Lung (tissue), 11 donors: ENCODE measurements at regions not wholly inside any gene's neighbourhood (a gene's known extent, or its start where the extent isn't known, plus 50 kb on each side); places are given as distances from the start of the nearest gene placed in this dataset.

Experiments
- ATAC-seq: fragments of 200-7000 bp; cut with Tn5 transposase; one replicate; pipeline ENCODE4 v1.9.1; 2020; ENCODE audit warnings: moderate number of reproducible peaks; ENCODE audit not compliant: insufficient read depth, low FRiP score
- DNase-seq, 3 donors: peaks; one replicate each; pipeline ENCODE4 v3.0.0-alpha.2; 2013 to 2017
- H3K27ac ChIP-seq, 2 donors: one replicate each; pipeline ENCODE4 v1.5.1; 2013; ENCODE audit warnings: mild to moderate bottlenecking in 2 of 2, moderate library complexity in 2 of 2, control low read depth in 1 of 2, inconsistent platforms in 1 of 2, low read depth in 1 of 2, low read length in 1 of 2
- H3K27me3 ChIP-seq, 3 donors: one replicate each; pipeline ENCODE4 v1.5.1; 2013; ENCODE audit warnings: low read length in 2 of 3; ENCODE audit not compliant: control insufficient read depth in 3 of 3, insufficient read depth in 3 of 3
- H3K36me3 ChIP-seq, 4 donors: one replicate each; pipeline ENCODE4 v1.5.1; 2013; ENCODE audit warnings: low read length in 4 of 4, mild to moderate bottlenecking in 1 of 4, moderate library complexity in 1 of 4; ENCODE audit not compliant: control insufficient read depth in 4 of 4, insufficient read depth in 4 of 4
- H3K4me1 ChIP-seq, 5 donors: one replicate each; pipeline ENCODE4 v1.5.1; 2013; ENCODE audit warnings: low read length in 5 of 5, mild to moderate bottlenecking in 2 of 5, moderate library complexity in 1 of 5; ENCODE audit not compliant: control insufficient read depth in 5 of 5, insufficient read depth in 5 of 5
- H3K4me3 ChIP-seq: one replicate; pipeline ENCODE4 v1.5.1; 2013; ENCODE audit warnings: mild to moderate bottlenecking, control low read depth, moderate library complexity
- H3K9ac ChIP-seq, 2 donors: one replicate each; pipeline ENCODE4 v1.5.1; 2013; ENCODE audit warnings: low read length in 2 of 2, control low read depth in 1 of 2; ENCODE audit not compliant: insufficient read depth in 1 of 2
- H3K9me3 ChIP-seq, 4 donors: one replicate each; pipeline ENCODE4 v1.5.1; 2013; ENCODE audit warnings: low read length in 3 of 4, mild to moderate bottlenecking in 1 of 4, moderate library complexity in 1 of 4; ENCODE audit not compliant: control insufficient read depth in 4 of 4, insufficient read depth in 3 of 4
- WGBS, 2 donors: extraction: QIAGEN DNeasy Blood & Tissue Kit; methylation state at CpG; one replicate each; pipeline ENCODE4 v1.1.7; 2013; 5-methylcytosine and 5-hydroxymethylcytosine counted together
- TF ChIP-seq, protein P1 (sequence below): IDR thresholded peaks from 2 replicates; pipeline ENCODE4 v1.5.1; 2012; ENCODE audit warnings: mild to moderate bottlenecking; ENCODE audit errors: control extremely low read depth, extremely low read depth
- donor health status: control.
- donor health status: control.
- donor health status: Bipolar disorder and iron deficiency.
- donor health status: healthy.
- donor health status: DM: yes; HTN: yes; CAD: no.

DNA sequence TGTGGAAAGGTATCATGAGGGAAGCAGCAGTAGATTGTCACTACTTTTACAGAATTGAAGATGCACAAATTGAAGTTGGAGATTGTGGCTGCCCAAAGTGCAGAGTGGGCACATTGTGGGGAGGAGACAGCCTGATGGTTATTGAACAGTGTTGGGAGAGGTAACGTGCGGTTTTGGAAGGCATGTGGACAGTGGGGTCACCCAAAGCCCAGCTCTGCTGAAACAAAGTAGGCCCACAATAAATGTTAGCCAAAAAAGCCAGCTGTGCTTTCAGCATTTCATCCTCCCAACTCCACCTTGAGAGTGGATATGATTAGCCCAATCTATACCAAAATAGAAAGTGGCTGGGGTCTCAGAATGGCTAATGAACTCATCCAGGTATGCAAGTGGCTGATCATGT is 96.7 kb downstream of the TMX1 start:
- TF ChIP-seq, protein P1, sequence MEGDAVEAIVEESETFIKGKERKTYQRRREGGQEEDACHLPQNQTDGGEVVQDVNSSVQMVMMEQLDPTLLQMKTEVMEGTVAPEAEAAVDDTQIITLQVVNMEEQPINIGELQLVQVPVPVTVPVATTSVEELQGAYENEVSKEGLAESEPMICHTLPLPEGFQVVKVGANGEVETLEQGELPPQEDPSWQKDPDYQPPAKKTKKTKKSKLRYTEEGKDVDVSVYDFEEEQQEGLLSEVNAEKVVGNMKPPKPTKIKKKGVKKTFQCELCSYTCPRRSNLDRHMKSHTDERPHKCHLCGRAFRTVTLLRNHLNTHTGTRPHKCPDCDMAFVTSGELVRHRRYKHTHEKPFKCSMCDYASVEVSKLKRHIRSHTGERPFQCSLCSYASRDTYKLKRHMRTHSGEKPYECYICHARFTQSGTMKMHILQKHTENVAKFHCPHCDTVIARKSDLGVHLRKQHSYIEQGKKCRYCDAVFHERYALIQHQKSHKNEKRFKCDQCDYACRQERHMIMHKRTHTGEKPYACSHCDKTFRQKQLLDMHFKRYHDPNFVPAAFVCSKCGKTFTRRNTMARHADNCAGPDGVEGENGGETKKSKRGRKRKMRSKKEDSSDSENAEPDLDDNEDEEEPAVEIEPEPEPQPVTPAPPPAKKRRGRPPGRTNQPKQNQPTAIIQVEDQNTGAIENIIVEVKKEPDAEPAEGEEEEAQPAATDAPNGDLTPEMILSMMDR: no peak
- H3K27me3 ChIP-seq: no peaks in the 10 kb centered on the region
- 61 to 67% methylated on average over 2 of the region's 2 CpGs for WGBS, 2 donors
- no peak overlapping the region for H3K27ac ChIP-seq
- no peak overlapping the region for H3K9ac ChIP-seq
- H3K9me3 ChIP-seq: no peaks in the 10 kb centered on the region
- ATAC-seq (no peak), DNase-seq (no peak)
- H3K4me1 ChIP-seq: peaks cover 0 to 11% (median 9%) of the 10 kb centered on the region in 5 donors
- no peak overlapping the region for H3K4me3 ChIP-seq
- H3K36me3 ChIP-seq: no peaks in the 10 kb centered on the region

- ATAC-seq (no peak), DNase-seq (no peak)
- Histone ChIP-seq H3K4me3 (no peak overlapping the region), H3K9ac (no peak overlapping the region), H3K4me1 (peaks cover 0 to 11% (median 9%) of the 10 kb centered on the region in 5 donors), H3K27me3 (no peaks in the 10 kb centered on the region), H3K9me3 (no peaks in the 10 kb centered on the region), H3K27ac (no peak overlapping the region), H3K36me3 (no peaks in the 10 kb centered on the region)
- TF ChIP-seq, protein P1: no peak
- whole genome bisulfite sequencing, 2 donors: 81 to 85% methylated on average over 4 of the region's 4 CpGs
These were observed 97.5 kb downstream of the TMX1 start for GRCh38 chr14:51337520-51337919.

GRCh38 chr14:51341338-51341737 is 101.3 kb downstream of the TMX1 start:
- no peak overlapping the region for H3K4me3 ChIP-seq
- no peaks in the 10 kb centered on the region for H3K36me3 ChIP-seq
- H3K9me3 ChIP-seq: no peaks in the 10 kb centered on the region
- no peak overlapping the region for H3K9ac ChIP-seq
- peaks cover 0 to 2% (median 0%) of the 10 kb centered on the region in 5 donors for H3K4me1 ChIP-seq
- no peaks in the 10 kb centered on the region for H3K27me3 ChIP-seq
- ATAC-seq: no peak
- no peak for DNase-seq
- TF ChIP-seq, protein P1: no peak
- H3K27ac ChIP-seq: no peak overlapping the region
- 98 to 99% methylated on average over 2 of the region's 2 CpGs for WGBS, 2 donors

- 88 to 93% methylated on average over 4 of the region's 4 CpGs for WGBS, 2 donors
- Histone ChIP-seq H3K27ac (no peak overlapping the region), H3K4me3 (no peak overlapping the region), H3K9ac (no peak overlapping the region), H3K9me3 (peaks cover 0 to 6% (median 1%) of the 10 kb centered on the region in 4 donors), H3K4me1 (no peaks in the 10 kb centered on the region), H3K36me3 (no peaks in the 10 kb centered on the region), H3K27me3 (no peaks in the 10 kb centered on the region)
- no peak for DNase-seq
- TF ChIP-seq, protein P1: no peak
- no peak for ATAC-seq
These were observed 102.2 kb downstream of the TMX1 start for GRCh38 chr14:51342226-51342625.
